ENCODE measurements at regions not wholly inside any gene's neighbourhood (a gene's known extent, or its start where the extent isn't known, plus 50 kb on each side); places are given as distances from the start of the nearest gene placed in this dataset.
"Not testable (repeated sequence)": the region's sequence is repeated elsewhere in the genome, so short reads cannot be mapped to it uniquely, and the experiment has no call there.

DNA sequence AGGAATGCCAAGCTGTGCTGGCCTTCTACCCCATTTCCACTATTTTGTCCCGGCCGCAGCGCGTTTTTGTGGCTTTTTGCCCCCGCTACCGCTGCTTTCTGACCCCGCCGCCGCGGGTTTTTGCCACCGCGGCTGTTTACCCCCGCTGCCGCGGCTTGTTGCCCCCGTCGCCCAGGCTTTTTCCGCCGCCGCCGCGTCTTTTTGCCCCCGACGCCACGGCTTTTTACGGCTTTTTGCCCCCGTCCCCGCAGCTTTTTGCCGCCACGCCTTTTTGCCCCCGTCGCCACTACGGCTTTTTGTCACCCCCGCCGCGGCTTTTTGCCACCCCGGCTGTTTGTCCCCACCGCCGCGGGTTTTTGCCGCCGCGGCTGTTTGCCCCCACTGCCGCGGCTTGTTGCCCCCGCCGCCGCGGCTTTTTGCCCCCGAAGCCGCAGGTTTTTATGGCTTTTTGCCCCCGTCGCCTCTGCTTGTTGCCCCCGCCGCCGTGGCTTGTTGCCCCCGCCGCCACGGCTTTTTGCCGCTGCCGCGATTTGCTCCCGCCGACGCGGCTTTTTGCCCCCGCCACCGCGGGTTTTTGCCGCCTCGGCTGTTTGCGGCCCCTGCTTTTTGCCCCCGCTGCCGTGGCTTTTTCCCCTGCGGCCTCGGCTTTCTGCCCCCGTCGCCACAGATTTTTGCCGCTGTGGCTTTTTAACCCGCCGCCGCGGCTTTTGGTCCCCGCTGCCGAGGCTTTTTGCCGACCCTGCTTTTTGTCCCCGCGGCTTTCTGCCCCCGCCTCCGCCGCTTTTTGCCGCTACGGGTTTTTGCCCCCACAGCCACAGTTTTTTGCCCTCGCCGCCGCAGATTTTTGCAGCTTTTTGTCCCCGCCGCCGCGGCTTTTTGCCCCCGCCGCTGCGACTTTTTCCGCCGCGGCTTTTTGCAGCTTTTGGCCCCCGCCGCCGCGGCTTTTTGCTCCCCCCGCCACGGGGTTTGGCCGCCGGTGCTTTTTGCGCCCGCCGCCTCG lies 520.4 kb upstream of the WSB1 start:
- DNase-seq (ENCODE audit: low spot score): peak; percentile 29
- Histone ChIP-seq H3K36me3 (ENCODE audit: low read depth) (no peaks in the 10 kb centered on the region), H3K9me3 (ENCODE audit: severe bottlenecking) (no peaks in the 10 kb centered on the region)

DNA sequence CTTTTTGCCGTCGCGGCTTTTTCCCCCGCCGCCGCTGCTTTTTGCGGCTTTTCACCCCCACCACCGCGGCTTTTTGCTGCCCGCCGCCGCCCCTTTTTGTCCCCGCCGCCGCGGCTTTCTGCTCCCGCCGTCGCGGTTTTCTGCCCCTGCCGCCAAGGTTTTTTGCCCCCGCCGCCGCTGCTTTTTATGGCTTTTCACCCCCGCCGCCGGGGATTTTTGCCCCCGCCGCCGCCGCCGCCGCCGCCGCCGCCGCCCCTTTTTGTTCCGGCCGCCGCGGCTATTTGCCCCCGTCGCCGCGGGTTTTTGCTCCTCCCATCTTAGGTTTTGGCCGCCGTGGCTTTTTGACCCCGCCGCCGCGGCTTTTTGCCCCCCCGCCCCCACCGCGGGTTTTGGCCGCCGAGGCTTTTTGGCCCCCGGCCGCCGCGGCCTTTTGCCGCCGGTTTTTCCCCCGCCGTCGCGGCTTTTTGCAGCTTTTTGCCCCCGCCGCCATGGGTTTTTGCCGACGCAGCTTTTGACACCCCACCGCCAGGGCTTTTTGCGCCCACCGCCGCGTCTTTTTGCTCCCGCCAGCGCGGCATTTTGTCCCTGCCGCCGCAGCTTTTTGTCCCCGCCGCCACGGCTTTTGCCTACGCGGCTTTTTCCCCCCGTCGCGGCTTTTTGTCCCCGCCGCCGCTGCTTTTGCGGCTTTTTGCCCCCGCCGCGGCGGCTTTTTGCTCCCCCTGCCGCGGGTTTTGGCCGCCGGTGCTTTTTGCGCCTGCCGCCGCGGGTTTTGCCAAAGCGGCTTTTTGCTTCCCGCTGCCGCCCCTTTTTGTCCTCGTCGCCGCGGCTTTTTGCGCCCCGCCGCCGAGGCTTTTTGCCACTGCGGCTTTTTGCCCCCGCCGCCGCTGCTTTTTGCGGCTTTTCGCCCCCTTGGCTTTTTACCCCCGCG lies 519.4 kb upstream of the WSB1 start:
- Histone ChIP-seq H3K27ac (ENCODE audit: poor library complexity, severe bottlenecking) (no peak overlapping the region), H3K4me1 (ENCODE audit: insufficient read depth, poor library complexity, severe bottlenecking) (no peaks in the 10 kb centered on the region), H3K36me3 (ENCODE audit: low read depth) (no peaks in the 10 kb centered on the region), H3K27me3 (ENCODE audit: insufficient read depth, poor library complexity, severe bottlenecking) (no peaks in the 10 kb centered on the region), H3K9me3 (ENCODE audit: severe bottlenecking) (no peaks in the 10 kb centered on the region), H3K4me3 (ENCODE audit: severe bottlenecking) (no peak overlapping the region)
- peak; percentile 33 for DNase-seq (ENCODE audit: low spot score)
- TF ChIP-seq, protein P1, sequence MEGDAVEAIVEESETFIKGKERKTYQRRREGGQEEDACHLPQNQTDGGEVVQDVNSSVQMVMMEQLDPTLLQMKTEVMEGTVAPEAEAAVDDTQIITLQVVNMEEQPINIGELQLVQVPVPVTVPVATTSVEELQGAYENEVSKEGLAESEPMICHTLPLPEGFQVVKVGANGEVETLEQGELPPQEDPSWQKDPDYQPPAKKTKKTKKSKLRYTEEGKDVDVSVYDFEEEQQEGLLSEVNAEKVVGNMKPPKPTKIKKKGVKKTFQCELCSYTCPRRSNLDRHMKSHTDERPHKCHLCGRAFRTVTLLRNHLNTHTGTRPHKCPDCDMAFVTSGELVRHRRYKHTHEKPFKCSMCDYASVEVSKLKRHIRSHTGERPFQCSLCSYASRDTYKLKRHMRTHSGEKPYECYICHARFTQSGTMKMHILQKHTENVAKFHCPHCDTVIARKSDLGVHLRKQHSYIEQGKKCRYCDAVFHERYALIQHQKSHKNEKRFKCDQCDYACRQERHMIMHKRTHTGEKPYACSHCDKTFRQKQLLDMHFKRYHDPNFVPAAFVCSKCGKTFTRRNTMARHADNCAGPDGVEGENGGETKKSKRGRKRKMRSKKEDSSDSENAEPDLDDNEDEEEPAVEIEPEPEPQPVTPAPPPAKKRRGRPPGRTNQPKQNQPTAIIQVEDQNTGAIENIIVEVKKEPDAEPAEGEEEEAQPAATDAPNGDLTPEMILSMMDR (IDR thresholded peaks at IDR 0.05; ENCODE audit: poor library complexity, severe bottlenecking): no peak
- no peak for ATAC-seq (ENCODE audit: low read depth)

More for the DNA sequence above, 520.4 kb upstream of the WSB1 start:
- Histone ChIP-seq H3K27ac (ENCODE audit: poor library complexity, severe bottlenecking) (no peak overlapping the region), H3K4me1 (ENCODE audit: insufficient read depth, poor library complexity, severe bottlenecking) (no peaks in the 10 kb centered on the region), H3K4me3 (ENCODE audit: severe bottlenecking) (no peak overlapping the region), H3K27me3 (ENCODE audit: insufficient read depth, poor library complexity, severe bottlenecking) (no peaks in the 10 kb centered on the region)
- ATAC-seq (ENCODE audit: low read depth): no peak
- TF ChIP-seq, protein P1 (IDR thresholded peaks at IDR 0.05; ENCODE audit: poor library complexity, severe bottlenecking): no peak

DNA sequence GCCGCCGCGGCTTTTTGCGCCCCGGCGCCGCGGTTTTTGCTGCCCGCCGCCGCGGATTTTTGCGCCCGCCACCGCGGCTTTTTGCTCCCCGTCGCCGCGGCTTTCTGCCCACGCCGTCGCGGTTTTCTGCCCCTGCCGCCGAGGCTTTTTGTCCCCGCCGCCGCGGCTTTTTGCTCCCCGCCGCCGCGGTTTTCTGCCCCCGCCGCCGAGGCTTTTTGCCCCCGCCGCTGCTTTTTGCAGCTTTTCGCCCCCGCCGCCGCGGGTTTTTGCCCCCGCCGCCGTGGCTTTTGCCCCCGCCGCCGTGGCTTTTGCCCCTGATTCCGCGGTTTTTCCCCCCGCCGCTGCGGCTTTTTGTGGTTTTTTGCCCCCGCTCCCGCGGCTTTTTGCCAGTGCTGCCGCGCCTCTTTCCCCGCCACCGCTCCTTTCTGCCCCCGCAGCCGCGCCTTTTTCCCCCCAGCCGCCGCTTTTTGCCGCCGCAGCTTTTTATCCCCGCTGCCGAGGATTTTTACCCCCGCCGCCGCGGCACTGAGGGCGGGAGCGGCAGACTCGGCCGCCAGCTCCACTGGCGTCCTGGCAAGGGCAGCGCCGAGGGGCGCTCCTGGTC lies 518.6 kb upstream of the WSB1 start:
- ATAC-seq (ENCODE audit: low read depth) (no peak), DNase-seq (ENCODE audit: low spot score) (peak; percentile 13)
- Histone ChIP-seq H3K27me3 (ENCODE audit: insufficient read depth, poor library complexity, severe bottlenecking) (no peaks in the 10 kb centered on the region), H3K9me3 (ENCODE audit: severe bottlenecking) (no peaks in the 10 kb centered on the region), H3K27ac (ENCODE audit: poor library complexity, severe bottlenecking) (no peak overlapping the region), H3K4me1 (ENCODE audit: insufficient read depth, poor library complexity, severe bottlenecking) (no peaks in the 10 kb centered on the region), H3K36me3 (ENCODE audit: low read depth) (no peaks in the 10 kb centered on the region), H3K4me3 (ENCODE audit: severe bottlenecking) (no peak overlapping the region)
- TF ChIP-seq, protein P1 (IDR thresholded peaks at IDR 0.05; ENCODE audit: poor library complexity, severe bottlenecking): no peak

DNA sequence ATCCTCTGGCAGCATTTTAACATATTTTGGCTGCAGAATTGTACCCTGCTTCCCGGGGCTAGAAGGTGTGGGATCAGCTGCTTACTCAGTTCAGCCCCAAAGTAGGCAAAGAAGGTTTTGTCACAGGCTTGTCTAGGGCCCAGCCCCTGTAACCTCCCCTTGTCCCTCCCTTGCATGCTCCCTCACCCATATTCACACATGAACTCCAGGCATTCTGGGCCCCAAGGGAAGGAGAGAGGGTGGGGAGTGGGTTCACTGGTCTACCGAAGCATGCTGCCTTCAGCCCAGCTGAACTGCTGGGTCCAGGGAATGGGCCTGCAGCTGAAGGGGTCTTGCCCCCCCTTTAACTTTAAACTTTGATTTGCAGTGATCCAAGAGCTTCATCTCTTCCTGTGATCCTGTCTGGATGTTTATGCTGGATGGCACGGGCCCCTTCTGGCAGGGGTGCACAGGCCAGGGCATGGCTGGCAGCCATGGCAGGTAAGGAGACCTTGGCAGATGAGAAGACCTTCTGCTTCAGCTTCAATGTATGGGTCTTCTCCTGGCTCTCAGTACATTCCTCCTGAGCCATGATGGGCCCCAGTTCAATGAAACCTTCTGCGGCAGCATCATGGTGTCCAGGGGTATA lies 513.6 kb upstream of the WSB1 start:
- H3K4me1 ChIP-seq (ENCODE audit: insufficient read depth, poor library complexity, severe bottlenecking); ATAC-seq (ENCODE audit: low read depth); H3K27me3 ChIP-seq (ENCODE audit: insufficient read depth, poor library complexity, severe bottlenecking); H3K27ac ChIP-seq (ENCODE audit: poor library complexity, severe bottlenecking); H3K4me3 ChIP-seq (ENCODE audit: severe bottlenecking); H3K9me3 ChIP-seq (ENCODE audit: severe bottlenecking); H3K36me3 ChIP-seq (ENCODE audit: low read depth): not testable (repeated sequence)
- peak; percentile 30 for DNase-seq (ENCODE audit: low spot score)
